Upper lobe of right lung (tissue), 1 donor: ENCODE measurements at regions not wholly inside any gene's neighbourhood (a gene's known extent, or its start where the extent isn't known, plus 50 kb on each side); places are given as distances from the start of the nearest gene placed in this dataset.

Experiments used
- ATAC-seq: fragments of 200-7000 bp; cut with Tn5 transposase; one replicate; pipeline ENCODE4 v1.9.1; 2020; ENCODE audit warnings: mild to moderate bottlenecking, moderate library complexity
- DNase-seq: peaks from one replicate; pipeline ENCODE4 v3.0.0-alpha.2; 2020
- H3K27ac ChIP-seq: fragments of 200-600 bp; one replicate; pipeline ENCODE4 v1.8.0; 2022
- H3K27me3 ChIP-seq: fragments of 200-600 bp; one replicate; pipeline ENCODE4 v1.8.0; 2022; ENCODE audit warnings: mild to moderate bottlenecking
- H3K36me3 ChIP-seq: fragments of 200-600 bp; one replicate; pipeline ENCODE4 v1.8.0; 2022
- H3K4me1 ChIP-seq: fragments of 200-600 bp; one replicate; pipeline ENCODE4 v1.8.0; 2022
- H3K4me3 ChIP-seq: fragments of 200-600 bp; one replicate; pipeline ENCODE4 v1.8.0; 2022; ENCODE audit warnings: mild to moderate bottlenecking
- H3K9me3 ChIP-seq: fragments of 200-600 bp; one replicate; pipeline ENCODE4 v1.8.0; 2022
- intact Hi-C: fragments of 100-400 bp; cut with DNase I; formaldehyde crosslinking; loops from one replicate; pipeline ENCODE4 v1.11.0; 2022
- TF ChIP-seq, protein P1 (sequence below): fragments of 200-600 bp; IDR thresholded peaks from one replicate; pipeline ENCODE4 v1.8.0; 2022; ENCODE audit warnings: antibody characterized with exemption
- donor health status: DM: no; HTN: yes; CAD: no; lungs with severe emphysema.

DNA sequence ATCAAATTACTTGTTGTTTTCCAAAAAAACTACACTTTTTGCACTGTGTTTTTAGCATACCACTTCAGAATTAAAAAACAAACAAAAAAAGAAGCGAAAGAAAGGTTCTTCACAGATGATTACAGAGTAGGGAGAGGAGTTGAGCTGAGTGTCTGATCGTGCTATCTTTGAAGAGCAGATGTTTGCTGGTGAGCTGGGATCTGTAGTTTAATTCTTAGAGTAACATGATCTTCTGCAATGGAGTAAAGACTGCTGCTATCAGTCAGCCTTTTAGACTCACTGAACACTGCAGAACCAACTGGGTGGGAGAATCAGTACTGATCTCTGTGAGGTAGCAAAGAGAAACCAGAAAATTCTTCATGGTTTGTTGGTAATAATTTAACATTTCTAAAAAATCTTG, 1197.8 kb upstream of the SORCS1 start:
- H3K27me3 ChIP-seq = no peaks in the 10 kb centered on the region
- DNase-seq = no peak
- TF ChIP-seq, protein P1, sequence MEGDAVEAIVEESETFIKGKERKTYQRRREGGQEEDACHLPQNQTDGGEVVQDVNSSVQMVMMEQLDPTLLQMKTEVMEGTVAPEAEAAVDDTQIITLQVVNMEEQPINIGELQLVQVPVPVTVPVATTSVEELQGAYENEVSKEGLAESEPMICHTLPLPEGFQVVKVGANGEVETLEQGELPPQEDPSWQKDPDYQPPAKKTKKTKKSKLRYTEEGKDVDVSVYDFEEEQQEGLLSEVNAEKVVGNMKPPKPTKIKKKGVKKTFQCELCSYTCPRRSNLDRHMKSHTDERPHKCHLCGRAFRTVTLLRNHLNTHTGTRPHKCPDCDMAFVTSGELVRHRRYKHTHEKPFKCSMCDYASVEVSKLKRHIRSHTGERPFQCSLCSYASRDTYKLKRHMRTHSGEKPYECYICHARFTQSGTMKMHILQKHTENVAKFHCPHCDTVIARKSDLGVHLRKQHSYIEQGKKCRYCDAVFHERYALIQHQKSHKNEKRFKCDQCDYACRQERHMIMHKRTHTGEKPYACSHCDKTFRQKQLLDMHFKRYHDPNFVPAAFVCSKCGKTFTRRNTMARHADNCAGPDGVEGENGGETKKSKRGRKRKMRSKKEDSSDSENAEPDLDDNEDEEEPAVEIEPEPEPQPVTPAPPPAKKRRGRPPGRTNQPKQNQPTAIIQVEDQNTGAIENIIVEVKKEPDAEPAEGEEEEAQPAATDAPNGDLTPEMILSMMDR = no peak
- H3K4me3 ChIP-seq = no peak overlapping the region
- no peaks in the 10 kb centered on the region for H3K9me3 ChIP-seq
- H3K27ac ChIP-seq = no peak overlapping the region
- ATAC-seq = no peak
- no peaks in the 10 kb centered on the region for H3K4me1 ChIP-seq
- intact Hi-C loops = no loop called here
- H3K36me3 ChIP-seq = no peaks in the 10 kb centered on the region

DNA sequence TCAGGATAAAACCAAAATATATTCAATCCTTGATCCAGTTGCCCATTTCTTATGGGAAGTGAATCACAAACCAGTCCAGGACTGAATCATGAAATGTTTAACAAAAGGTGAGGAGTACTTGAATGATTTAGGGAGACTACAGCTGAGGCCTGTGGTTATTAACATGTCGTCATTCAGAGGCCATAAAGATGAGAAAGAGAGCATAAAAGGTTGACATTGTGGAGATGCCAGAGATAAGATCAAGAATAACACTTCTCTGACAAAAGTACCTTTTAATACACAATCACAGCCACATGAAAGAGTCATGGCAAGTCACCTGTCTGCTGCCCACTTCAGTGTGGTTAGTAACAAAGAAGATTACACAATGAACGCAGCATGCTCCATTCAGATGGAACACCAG, 1195.7 kb upstream of the SORCS1 start:
- no peaks in the 10 kb centered on the region for H3K36me3 ChIP-seq
- no peak overlapping the region for H3K4me3 ChIP-seq
- no peaks in the 10 kb centered on the region for H3K4me1 ChIP-seq
- no peaks in the 10 kb centered on the region for H3K9me3 ChIP-seq
- no peak for DNase-seq
- H3K27ac ChIP-seq = no peak overlapping the region
- H3K27me3 ChIP-seq = no peaks in the 10 kb centered on the region
- no peak for ATAC-seq
- TF ChIP-seq, protein P1 = no peak
- intact Hi-C loops = no loop called here

DNA sequence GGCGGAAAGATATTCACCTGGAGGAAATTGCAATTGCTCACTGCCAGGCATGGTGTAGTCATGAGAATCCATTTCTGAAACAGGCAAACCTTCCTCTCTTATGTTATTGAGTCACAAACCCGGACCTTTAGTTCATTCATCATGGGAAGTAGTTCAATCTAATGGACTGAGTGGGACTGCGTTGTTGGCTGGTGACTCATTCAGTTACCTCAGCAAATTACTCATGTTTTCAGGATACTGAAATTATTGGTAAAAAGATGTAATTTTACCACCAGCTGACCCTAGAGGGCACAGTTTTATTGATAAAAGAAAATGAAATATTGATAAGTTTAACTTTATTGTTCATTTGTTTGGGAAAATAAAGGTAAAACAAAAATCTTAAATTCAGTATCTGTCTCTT, 1194.4 kb upstream of the SORCS1 start:
- H3K36me3 ChIP-seq = no peaks in the 10 kb centered on the region
- intact Hi-C loops = no loop called here
- no peak overlapping the region for H3K4me3 ChIP-seq
- DNase-seq = no peak
- no peaks in the 10 kb centered on the region for H3K4me1 ChIP-seq
- TF ChIP-seq, protein P1 = no peak
- H3K27me3 ChIP-seq = no peaks in the 10 kb centered on the region
- no peak overlapping the region for H3K27ac ChIP-seq
- no peaks in the 10 kb centered on the region for H3K9me3 ChIP-seq
- no peak for ATAC-seq

DNA sequence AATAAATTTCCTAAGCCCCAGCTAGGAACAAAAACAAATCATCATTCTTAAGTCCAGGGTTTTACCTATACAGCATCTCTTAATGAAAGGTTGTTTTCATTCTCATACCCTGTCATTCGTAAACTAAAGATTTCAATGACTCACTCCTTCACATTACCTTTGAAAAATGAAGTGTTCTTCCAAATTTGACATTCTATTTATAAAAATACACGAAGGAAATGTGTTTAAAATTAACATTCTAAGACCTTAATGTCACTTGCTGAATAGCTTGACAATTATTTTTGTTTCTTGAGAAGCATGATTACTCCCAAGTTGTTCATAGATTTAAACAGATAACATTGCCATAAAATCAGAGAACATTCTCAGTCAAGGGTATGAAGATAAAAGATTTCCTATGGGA, 1188.3 kb upstream of the SORCS1 start:
- no peak for ATAC-seq
- Histone ChIP-seq H3K27ac (no peak overlapping the region), H3K36me3 (no peaks in the 10 kb centered on the region), H3K27me3 (no peaks in the 10 kb centered on the region), H3K4me3 (no peak overlapping the region), H3K9me3 (no peaks in the 10 kb centered on the region), H3K4me1 (no peaks in the 10 kb centered on the region)
- intact Hi-C loops = no loop called here
- TF ChIP-seq, protein P1 = no peak
- no peak for DNase-seq

DNA sequence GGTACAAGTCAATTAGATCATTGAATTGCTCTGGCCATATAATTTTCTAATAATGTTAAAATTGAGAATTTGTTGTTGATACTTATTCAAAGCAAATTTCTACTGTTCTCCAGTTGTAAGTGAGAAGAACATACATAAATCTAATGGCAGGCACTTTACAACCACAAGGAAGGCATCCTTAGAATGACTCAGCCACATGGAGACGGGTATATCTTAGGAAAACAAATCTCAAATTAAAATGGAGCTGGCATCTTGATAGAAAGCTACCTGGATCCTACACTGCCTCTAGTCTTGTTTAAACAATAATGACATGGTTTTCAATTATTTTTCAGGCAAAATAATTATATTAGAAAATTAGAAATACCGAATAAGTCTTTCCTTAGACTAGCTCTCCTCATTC, 1183.7 kb upstream of the SORCS1 start:
- Histone ChIP-seq H3K9me3 (no peaks in the 10 kb centered on the region), H3K27me3 (no peaks in the 10 kb centered on the region), H3K27ac (no peak overlapping the region), H3K4me3 (no peak overlapping the region), H3K4me1 (no peaks in the 10 kb centered on the region), H3K36me3 (no peaks in the 10 kb centered on the region)
- ATAC-seq (no peak), DNase-seq (no peak)
- TF ChIP-seq, protein P1 = no peak
- intact Hi-C loops = no loop called here

DNA sequence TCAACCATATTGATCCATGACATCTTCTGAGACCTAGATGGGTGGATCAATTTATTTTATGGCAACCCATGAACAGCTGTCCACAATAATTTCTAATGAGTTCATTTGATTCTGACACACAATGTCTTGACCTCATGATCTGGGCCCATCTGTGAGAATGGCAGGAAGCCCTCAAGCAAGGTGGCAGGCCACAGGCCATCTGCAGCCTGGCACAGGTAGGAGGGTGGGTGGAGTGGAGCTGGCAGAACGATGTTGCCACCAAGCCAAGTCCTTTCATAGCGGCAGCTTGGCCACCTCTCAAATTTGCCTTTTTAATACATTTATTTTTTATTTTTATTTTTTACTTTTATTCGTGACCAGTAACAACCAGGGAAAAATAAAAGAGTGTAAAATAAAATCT, 1181.6 kb upstream of the SORCS1 start:
- no peak overlapping the region for H3K4me3 ChIP-seq
- intact Hi-C loops = no loop called here

More for the DNA sequence above, 1181.6 kb upstream of the SORCS1 start:
- TF ChIP-seq, protein P1 = no peak
- H3K27me3 ChIP-seq = no peaks in the 10 kb centered on the region
- H3K36me3 ChIP-seq = no peaks in the 10 kb centered on the region
- ATAC-seq = no peak
- no peak overlapping the region for H3K27ac ChIP-seq
- no peaks in the 10 kb centered on the region for H3K4me1 ChIP-seq
- no peak for DNase-seq
- no peaks in the 10 kb centered on the region for H3K9me3 ChIP-seq
